ENCODE measurements at regions not wholly inside any gene's neighbourhood (a gene's known extent, or its start where the extent isn't known, plus 50 kb on each side); places are given as distances from the start of the nearest gene placed in this dataset.

GRCh38 chr2:215718890-215719289 is 283.0 kb upstream of the FN1 start:
- Histone ChIP-seq H3K27ac (ENCODE audit: low read depth in 2 of 2, low read length in 2 of 2) (no peak overlapping the region), H3K27me3 (ENCODE audit: control insufficient read depth, insufficient read depth, low read length) (no peaks in the 10 kb centered on the region), H3K4me1 (ENCODE audit: control insufficient read depth in 2 of 3, insufficient read depth in 2 of 3, low read depth in 1 of 3, low read length in 3 of 3) (peaks cover 0 to 5% (median 0%) of the 10 kb centered on the region in 3 donors), H3K9me3 (ENCODE audit: control insufficient read depth in 2 of 3, insufficient read depth in 1 of 3, low read length in 3 of 3) (no peaks in the 10 kb centered on the region), H3K36me3 (ENCODE audit: control insufficient read depth in 2 of 3, insufficient read depth in 3 of 3, low read length in 3 of 3) (no peaks in the 10 kb centered on the region), H3K9ac (ENCODE audit: low read length in 3 of 3) (no peak overlapping the region), H3K4me3 (ENCODE audit: low read length in 3 of 3) (no peak overlapping the region)
- intact Hi-C loops (cut with DNase I) = no loop called here
- DNase-seq = no peak
- no peak for TF ChIP-seq CTCF (IDR thresholded peaks at IDR 0.05; ENCODE audit: borderline replicate concordance, extremely low read depth, insufficient read depth)
- no peak for FAIRE-seq

- Histone ChIP-seq H3K36me3 (ENCODE audit: control insufficient read depth in 2 of 3, insufficient read depth in 3 of 3, low read length in 3 of 3) (no peaks in the 10 kb centered on the region), H3K4me3 (ENCODE audit: low read length in 3 of 3) (no peak overlapping the region), H3K9ac (ENCODE audit: low read length in 3 of 3) (no peak overlapping the region), H3K27me3 (ENCODE audit: control insufficient read depth, insufficient read depth, low read length) (no peaks in the 10 kb centered on the region), H3K9me3 (ENCODE audit: control insufficient read depth in 2 of 3, insufficient read depth in 1 of 3, low read length in 3 of 3) (no peaks in the 10 kb centered on the region), H3K4me1 (ENCODE audit: control insufficient read depth in 2 of 3, insufficient read depth in 2 of 3, low read depth in 1 of 3, low read length in 3 of 3) (peaks cover 0 to 5% (median 0%) of the 10 kb centered on the region in 3 donors), H3K27ac (ENCODE audit: low read depth in 2 of 2, low read length in 2 of 2) (no peak overlapping the region)
- no peak for FAIRE-seq
- intact Hi-C loops (cut with DNase I) = no loop called here
- DNase-seq = no peak
- no peak for TF ChIP-seq CTCF (IDR thresholded peaks at IDR 0.05; ENCODE audit: borderline replicate concordance, extremely low read depth, insufficient read depth)
These were observed 282.6 kb upstream of the FN1 start for GRCh38 chr2:215718436-215718835.

- H3K4me1 ChIP-seq (ENCODE audit: control insufficient read depth in 2 of 3, insufficient read depth in 2 of 3, low read depth in 1 of 3, low read length in 3 of 3) = peaks cover 0 to 8% (median 0%) of the 10 kb centered on the region in 3 donors
- TF ChIP-seq CTCF (IDR thresholded peaks at IDR 0.05; ENCODE audit: borderline replicate concordance, extremely low read depth, insufficient read depth) = no peak
- H3K9ac ChIP-seq (ENCODE audit: low read length in 3 of 3) = no peak overlapping the region
- FAIRE-seq = no peak
- H3K27me3 ChIP-seq (ENCODE audit: control insufficient read depth, insufficient read depth, low read length) = no peaks in the 10 kb centered on the region
- peak in 2 of 5 donors; percentile 25 to 50 for DNase-seq
- intact Hi-C loops (cut with DNase I) = no loop called here
- no peaks in the 10 kb centered on the region for H3K36me3 ChIP-seq (ENCODE audit: control insufficient read depth in 2 of 3, insufficient read depth in 3 of 3, low read length in 3 of 3)
- H3K27ac ChIP-seq (ENCODE audit: low read depth in 2 of 2, low read length in 2 of 2) = peak overlapping the region in 1 of 2 donors; percentile 35
- no peak overlapping the region for H3K4me3 ChIP-seq (ENCODE audit: low read length in 3 of 3)
- H3K9me3 ChIP-seq (ENCODE audit: control insufficient read depth in 2 of 3, insufficient read depth in 1 of 3, low read length in 3 of 3) = no peaks in the 10 kb centered on the region
These were observed 281.9 kb upstream of the FN1 start for GRCh38 chr2:215717501-215718381.
